HG02610 (cell line): ENCODE measurements at regions not wholly inside any gene's neighbourhood (a gene's known extent, or its start where the extent isn't known, plus 50 kb on each side); places are given as distances from the start of the nearest gene placed in this dataset.
A peak's percentile ranks its signal among the peaks of the same experiment; 100 is the strongest.

Source experiments
- ATAC-seq: cut with Tn5 transposase; IDR thresholded peaks from one replicate; pipeline ENCODE4 v1.9.1; 2021; ENCODE audit warnings: mild to moderate bottlenecking, moderate library complexity; ENCODE audit not compliant: unreplicated experiment

DNA sequence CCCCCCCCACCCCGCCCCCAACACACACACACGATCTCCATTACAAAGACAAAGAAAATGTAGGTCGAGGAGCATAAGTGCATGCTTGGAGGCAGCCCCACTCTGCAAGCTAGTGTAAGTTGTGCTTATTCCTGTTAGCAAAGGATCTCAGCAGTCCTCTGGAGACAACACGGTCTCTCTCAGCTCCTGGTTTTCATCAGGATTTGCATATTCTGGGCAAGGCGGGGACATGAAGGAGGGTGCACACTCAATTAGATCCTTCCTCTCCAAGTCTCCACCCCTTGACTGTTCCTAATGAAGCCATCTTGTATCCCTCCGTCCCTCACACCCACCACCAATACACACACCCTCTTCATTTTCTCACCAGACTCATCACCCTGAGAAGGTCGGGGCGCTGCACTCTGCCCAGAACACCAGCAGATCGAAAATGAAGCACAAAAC, 63.8 kb downstream of the MRPL46 start:
- no peak for ATAC-seq

DNA sequence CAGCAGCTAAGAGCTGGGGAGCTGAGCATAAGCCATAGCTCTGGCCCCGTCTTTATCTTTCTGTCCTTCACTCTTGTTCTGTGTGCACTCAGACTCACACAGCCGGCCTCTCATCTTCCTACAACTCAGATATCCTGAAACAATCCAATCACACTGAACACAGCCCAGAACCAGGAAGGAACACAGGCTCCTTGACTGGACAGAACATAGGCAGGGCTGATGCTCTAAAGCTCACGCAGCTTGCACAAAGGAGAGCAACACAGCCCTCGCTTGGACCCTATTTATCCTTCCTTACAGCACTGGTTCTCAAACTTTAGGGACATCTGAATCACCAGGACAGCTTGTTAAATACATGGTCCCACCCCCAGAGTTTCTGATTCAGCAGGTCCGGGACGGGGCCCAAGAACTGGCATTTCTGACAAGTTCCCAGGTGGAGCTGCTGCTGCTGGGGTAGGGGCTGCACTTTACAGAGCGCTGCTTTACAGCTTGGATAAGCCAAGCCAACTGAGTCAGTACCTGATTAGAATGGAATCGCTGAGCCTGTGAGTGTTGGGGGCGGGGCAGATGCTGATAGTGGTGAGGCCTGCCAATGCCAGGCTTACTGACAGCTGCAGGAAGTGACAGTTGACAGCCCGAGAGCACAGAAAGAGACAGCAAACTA, 65.1 kb downstream of the MRPL46 start:
- ATAC-seq: no peak

DNA sequence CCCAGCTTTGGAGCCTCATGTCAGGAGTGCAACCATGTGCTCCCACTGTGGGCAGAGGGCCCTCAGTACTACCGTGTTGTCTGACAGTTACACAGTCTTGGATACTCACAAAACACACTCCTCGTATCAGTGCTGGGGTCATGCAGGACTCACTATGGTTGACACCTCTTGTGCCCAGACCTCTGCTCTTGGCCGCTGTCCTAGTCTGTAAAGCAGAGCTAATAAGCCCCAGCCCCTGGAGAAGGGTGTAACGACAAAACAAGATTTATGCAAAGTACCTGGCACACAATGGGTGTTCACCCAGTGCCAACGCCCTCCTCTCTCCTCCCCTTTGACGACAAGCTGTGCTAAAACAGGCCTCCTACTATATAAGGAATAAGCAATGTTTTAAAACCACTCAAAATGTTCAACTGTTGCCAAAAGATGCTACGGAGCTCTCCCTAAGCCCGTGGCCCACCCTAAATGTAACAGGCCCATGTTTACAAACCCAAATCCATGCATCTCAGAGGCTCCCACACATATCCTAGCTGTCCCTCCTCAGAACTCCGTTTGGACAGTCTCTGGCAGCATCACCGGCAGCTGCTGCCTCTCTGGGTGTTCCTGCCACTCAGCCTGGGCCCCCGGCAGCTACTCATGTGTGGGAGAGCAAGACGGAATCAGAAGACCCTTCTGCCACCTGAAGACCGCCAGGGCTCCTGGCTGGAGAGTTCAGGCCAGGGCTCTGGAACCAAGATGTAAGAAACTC, 65.8 kb downstream of the MRPL46 start:
- ATAC-seq: no peak

DNA sequence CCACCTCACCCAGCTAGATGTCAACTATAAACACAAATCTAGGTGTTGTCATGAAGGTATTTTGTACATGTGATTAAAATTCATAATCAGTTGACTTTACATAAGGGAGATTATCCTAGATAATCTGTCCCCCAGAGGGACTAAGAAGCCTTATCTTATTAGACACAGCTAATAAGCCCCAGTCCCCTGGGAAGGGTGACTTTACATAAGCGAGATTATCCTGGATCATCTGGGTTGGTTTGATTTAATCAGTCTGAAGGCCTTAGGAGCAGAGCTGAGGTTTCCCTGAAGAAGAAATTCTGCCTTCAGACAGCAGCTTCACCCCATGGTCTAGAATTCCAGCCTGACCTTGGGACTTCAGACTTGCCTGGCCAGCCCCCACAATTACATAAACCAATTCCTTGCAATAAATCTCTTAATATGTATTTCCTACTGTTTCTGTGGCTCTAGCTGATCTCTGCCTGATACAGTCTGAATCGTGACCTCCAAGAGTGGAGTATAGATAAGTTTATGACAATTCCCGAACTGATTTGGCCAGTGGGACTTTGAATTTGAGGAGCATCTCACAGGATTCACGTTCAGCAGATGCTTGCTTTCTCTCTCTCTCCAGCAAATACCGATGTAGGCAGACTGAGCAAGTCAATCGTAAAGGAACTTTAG, 66.5 kb downstream of the MRPL46 start:
- ATAC-seq: no peak

DNA sequence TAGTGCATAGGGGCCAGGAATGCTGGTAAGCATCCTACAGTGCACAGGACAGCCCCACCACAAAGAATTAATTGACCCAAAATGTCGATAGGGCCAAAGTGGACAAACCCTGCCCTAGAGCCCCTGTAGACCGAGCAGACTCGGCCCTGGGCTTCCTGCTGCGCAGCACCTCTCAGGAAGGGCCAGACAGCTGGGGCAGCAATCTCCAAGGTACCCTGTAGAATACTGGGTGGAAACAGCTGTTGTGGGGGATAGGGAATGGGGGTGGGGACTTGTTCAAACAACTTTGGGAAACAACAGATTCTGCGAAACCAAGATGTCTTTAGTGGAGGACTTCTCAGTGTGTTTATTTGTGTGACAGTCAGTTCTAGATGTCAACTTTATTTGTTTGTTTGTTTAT, 67.1 kb downstream of the MRPL46 start:
- no peak for ATAC-seq

DNA sequence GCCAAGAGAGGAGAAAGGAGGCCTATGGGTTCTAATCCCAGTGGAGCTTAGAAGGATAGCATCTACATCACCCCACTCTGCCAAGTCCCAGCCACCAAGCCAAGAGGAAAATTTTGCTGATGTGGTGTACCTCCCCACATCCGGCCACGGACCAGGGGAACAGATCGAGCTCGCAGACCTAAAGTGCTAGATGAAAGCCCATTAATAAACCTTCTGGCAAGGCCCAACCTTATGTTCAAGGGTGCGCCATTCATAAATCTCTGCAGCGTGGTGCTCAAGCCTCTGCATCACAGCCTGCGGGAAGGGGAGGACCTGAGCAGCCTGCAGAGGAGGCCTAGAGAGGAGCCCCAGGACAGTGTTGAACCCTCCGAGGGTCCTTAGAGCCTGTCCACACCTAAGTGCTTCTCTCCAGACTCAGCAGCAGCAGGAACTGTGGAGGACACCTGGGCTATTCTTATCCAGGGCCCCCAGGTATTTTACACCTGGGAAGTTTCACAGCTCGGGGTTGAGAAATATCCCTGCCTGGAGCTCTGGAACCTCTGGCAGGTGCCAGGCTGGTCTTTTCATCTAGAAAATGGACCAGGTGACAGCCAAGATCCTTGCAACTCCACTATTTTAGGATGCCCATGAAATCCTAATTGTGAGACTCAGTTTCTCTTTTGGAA, 68.0 kb downstream of the MRPL46 start:
- no peak for ATAC-seq

DNA sequence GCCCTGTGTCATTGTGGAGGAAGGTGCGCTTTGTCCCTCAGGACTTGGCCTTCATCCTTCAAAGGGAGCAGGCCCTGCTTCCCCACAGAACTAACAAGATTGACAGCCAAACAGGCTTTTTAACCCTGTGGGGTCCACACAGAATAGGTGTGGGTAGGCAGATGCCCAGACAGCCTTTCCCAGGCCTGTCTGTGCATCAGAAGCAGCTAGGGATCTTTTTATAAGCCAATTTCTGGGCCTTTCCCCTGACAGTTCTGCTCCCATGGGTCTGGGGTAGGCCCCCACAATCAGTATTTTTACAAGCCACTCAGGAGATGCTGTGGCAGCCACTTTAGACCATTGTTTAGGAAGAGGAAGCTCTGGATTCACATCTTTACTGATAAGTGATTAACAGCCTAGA, 69.2 kb downstream of the MRPL46 start:
- ATAC-seq: no peak

DNA sequence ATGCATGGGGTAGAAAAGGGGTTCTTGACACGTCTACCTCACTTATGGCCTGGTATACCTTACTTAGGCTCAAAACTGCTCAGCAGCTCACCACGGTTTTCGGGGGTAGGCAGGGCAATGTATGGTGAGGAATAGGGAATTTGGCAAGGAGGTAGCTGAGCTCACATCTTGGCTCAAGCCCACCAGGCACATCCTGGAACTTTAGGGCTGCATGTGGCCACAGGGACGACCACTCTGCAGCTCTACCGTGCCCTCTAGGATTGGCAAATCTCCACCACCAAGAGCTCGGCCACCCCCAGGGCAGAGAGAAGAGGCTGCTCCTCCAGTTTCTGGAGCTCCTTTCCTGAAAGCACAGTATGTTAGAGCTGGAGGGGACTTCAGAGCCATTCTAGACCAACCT, 69.7 kb downstream of the MRPL46 start:
- ATAC-seq: no peak

DNA sequence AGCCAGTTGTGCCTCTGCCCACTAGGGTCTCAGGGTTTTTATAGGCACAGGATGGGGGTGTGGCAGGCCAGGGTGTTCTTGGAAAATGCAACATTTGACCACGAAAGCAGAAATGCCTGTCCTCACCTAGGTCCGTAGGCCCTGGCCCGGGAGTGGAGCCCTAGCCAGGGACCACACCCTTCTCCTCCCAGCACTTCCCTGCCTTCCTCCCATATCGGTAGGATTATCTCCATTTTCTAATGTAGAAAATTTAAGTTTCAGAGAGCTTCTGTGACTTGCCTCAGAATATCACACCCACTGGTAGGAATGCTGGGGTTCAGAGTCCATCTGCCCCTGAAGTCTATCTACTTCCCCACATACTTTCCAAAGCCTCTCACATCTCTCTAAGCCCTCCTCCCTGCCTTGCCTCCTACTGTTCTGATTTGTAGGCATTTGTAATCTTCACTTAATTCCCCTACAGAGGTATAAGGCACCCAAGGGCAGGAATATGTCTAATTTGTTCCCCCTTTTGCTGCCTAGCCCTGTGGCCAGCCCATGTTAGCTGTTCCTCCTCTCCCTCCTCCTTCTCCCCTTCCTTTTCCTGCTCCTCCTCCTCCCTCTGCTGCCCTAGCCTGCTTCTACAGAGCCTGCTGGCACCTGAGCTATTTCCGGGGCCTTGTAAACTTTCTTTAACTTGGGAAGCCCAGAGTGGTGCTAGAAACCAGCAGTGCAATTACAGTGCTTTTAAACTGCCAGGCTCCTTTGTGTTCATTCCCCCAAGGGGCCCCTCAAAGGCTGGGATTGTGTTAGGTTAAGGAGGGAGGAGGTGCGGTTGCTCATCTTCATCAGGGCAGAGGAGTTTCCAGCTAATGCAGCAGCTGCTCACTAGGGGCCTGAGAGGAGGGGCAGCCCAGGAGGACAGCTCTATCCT, 71.1 kb downstream of the MRPL46 start:
- ATAC-seq: no peak

DNA sequence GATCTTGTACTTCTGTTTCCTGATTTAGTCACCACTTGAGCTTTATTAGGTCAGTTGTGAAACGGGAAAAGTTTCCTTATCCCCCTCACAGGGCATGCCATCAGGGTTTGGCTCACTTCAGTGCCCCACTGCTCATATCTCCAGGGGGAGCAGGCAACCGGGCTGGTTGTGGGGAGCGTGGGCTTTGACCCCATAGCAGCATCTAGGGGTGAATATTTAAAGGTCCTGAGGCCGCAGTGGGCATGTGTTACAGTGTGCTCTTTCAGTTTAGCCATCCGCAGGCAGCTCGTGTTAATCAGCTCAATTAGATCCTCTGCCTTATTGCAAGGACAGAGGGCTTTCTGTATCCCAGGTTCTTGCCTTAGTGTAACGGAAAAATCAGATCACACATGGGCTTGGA, 71.9 kb downstream of the MRPL46 start:
- no peak for ATAC-seq

DNA sequence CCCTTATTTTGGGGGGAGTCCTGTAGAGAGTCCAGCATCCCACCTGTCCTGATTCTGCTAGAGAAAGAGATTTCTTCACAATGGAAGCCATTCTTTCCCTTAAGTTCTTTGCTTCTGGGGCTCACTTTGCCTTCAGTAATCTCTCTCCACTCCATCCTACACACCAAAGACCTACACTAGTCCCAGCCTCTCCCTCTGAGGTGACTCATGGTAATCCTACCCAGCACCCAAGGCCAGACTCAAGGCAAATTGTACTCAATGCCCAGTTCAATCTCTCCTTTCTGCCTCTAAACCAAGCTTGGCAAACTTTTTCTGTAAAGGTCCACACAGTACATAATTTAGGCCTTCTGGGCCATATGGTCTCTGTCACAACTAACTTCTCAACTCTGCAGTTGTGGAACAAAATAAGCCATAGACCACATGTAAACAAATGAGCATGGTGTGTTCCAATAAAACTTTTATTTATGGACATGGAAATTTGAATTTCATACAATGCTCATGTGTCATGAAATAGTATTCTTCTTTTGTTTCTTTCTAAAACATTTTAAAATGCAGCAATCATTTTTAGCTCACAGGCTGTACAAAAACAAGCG, 72.5 kb downstream of the MRPL46 start:
- ATAC-seq: no peak

DNA sequence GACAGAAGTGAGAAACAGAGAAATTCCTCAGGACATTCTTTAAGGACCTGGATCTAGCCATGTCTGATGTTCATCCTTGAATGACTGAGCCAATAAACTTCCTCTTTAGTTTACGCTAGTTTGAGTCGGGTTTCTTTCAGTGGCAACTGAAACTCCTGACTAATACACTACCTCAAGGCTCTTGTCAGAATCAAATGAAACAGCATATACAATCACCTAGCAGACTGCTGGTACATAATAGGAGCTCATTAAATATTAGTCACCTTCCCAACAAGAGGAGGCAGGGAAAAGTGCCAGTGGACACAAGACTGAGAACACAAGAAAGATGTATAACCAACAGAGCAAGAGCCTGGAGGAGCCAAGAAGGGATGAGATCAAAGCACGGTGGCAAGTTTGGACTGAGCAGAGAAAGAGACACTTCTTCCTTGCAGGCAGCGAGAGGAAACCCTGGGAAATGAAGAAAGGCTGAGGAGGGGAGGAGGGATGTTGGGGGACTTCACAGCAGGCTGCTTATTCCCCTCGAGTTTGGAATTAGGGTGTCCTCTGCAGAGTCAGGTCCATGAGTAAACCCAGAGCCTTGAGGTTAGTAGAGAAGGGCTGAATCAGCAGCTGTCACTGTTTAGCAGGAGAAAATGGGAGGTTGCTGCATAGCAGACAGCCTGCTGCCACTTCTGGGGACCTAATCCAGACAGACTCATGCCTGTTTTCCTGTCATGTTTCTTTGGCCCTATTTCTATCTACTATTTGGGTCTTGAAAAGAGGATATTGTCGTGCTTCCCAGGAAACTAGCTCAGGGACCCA, 73.3 kb downstream of the MRPL46 start:
- peak; percentile 76 for ATAC-seq

DNA sequence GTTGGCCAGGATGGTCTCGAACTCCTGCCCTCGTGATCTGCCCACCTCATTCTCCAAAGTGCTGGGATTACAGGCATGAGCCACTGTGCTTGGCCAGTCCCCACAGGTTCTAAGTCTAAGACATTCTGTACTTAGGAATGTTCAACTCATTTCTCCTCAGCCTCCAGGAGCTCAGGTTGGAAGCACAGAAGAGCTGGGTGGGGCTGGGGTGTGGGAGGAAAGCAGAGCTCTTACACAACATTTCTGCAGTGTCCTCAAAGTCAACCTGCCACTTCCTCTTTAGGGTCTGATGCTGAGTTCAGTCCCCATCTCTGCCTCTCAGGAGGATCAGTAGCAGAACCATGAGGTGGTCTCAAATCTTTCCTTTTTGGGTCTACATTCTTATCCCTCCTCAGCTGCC, 75.5 kb downstream of the MRPL46 start:
- no peak for ATAC-seq

DNA sequence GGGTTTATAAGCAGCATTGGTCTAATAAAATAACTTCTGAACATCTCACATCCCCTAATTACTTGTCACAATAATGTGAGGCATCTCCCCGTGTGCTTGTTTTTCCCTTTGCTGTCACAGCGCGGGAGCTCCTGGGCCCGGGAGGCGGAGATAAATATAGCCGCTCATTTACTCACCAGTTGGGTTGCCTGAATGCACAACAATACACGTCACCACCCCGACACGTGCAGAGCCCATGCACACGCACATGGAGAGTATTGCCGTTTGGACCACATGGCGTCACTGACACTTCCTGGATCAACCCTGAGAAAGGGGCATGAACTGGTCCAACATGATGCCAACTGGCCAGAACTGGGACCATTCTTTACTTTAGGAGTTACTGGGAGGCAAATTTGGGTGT, 76.2 kb downstream of the MRPL46 start:
- ATAC-seq: no peak

DNA sequence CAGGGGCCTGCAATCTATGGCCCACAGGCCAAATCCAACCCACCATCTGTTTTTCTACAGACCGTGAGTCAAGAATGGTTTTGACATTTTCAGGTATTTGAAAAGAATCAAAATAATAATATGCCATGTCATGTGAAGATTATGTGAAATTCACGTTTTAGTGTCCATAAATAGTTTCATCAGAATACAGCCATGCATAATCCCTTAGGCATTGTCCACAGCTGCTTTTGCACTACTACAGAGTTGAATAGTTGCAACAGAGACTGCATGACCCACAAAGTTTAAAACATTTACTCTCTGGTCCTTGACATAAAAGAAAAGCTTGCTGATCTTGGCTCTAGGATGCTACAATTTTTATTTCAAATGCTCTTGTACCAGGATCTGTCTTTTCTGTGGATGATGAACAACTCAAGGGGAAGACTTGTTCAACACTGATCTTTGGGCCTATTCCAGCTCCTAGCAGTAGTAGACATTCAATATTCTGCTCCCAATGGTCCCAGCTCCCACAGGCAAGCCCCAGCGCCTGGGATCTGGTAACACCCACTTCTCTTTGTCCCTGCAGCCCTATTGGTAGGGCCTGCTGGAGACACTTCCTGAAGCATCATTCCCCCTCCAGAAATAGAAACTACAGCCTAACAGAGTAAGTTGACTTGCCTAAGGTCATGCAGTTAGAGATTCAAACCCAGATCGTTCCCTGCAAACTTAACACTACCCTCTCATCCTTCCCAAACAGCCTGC, 76.9 kb downstream of the MRPL46 start:
- no peak for ATAC-seq

DNA sequence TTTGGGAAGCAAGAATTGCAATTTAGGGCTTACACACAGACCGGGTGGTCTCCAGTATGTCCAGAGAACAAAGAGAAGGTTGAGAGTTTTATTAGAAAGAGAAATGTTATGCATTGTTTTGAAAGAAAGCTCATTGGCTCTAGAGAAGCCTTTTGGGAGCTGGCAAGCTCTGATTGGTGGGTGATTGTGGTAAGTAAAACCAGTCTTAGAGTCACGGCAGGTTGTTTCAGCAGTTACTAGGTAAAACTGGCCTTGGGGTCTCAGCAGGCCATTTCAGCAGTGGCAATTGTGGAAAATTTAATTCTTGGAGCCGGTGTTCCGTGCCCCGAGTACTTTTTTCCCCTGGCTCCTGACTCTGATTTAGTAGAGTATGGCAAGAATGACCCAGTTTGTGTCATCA, 78.1 kb downstream of the MRPL46 start:
- no peak for ATAC-seq

DNA sequence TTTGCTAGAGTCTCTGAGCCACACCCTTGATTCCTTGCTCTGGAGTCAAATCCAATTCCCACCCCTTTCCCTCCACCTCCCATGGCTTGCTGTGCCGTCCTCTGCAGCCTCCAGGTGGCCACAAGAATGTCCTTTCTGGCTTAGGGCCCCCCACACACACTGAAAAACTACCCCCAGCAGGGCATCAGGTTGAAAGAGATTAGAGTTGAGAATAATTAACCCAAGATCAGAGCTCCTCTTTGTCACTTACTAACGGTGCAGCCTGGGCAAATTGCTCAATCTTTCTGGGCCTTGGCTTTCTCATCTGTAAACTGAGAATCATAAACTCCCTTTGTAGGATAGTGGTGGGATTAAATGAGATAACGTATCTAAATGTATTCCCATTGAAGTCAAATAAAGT, 78.5 kb downstream of the MRPL46 start:
- no peak for ATAC-seq

DNA sequence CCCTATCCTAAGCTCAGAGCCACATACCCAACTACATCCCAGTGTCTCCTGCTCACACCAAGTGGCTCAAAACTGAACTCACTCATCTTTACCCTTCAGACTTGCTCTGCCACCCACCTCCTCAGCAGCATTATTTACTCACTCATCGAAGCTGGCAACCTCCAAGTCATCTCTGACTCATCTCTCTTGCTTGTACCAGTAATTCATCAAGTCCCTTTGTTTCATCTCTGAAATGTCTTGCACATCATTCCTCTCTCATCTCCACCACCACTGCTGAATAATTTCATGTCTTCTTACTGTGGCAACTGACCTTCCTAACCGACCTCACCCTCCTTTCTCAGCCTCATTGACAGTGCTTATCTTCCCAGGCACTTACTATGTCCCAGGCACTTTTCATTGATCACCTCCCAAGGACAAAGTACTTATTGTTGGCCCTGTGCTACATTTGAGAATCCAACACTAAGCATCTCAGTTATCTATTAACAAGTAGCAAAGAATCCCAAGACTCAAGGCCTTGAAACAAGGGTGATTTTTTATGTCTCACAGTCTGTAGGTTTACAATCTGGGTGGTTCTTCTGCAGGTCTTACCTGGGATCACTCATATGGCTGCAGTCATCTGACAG, 82.0 kb downstream of the MRPL46 start:
- no peak for ATAC-seq
